ENCODE measurements at regions not wholly inside any gene's neighbourhood (a gene's known extent, or its start where the extent isn't known, plus 50 kb on each side); places are given as distances from the start of the nearest gene placed in this dataset.

DNA sequence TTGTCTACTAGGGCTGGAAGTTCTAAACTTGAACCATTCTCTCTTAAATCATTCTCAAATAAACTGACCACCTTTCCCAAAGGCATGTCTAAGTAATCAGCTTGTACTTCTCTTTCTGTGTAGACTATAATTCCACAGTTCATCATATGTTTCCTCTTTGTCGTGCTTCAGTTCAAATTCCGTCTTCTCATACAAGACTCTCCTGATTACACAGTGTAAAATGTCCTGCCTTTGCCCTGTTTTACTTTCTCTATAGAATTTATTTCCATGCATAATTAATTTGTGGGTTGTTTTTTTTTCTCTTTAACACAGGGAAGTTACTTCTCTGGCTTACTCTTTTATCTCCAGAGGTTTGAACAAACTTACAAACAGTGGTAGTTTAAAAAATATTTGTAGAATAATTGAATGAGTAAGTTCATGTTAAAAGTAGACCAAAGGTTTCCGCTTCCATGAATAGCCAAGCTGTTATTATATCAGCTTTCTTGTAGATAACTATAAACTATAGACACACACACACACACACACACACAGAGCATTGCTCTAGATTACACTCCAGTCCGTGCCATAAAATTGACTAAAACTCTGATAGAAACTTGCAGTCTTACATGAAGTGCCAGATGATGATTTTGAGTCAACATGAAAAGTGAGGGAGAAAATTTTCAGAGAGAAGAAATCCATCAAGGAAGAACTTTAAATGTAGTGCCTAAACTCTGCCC is 119.0 kb downstream of the SUCNR1 start:
- no peak for DNase-seq (ENCODE audit: low read depth, low spot score)

DNA sequence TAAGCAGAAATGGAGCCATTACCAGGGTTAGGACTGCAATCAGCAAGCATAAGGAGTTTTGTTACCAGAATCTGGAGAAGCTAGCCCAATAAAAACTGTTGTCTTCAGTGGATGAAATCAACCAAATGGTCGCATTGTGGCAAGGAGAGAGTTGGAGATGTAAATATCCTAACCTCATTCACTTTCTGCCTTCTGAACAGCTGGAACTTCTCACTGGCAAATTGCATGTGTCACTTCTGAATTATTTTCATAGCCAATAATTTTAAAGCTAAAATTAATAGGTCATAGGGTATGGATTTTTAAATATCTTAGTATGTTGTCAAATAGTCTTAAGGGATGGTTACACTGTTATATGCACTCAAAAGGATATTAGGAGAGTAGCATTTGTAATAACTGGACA is 121.6 kb downstream of the SUCNR1 start:
- DNase-seq (ENCODE audit: low read depth, low spot score) = no peak

DNA sequence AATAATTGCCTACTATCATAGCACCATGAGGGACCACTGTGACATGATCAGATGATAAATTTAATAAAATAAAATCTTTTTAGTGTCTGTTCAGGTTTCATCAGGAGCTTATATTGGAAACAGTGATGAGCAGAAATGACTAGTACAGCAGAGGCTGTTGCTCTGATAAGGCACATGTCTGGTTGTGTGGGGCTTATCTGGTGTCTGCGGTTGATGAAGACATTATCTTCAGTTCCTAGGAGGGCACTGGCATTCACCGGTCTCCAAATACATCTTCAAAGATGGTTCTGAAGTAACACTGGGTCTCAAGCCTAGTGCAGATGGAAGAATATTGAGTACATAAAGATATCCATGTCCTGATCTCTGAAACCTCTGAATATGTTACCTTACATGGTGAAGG is 125.3 kb downstream of the SUCNR1 start:
- no peak for DNase-seq (ENCODE audit: low read depth, low spot score)

DNA sequence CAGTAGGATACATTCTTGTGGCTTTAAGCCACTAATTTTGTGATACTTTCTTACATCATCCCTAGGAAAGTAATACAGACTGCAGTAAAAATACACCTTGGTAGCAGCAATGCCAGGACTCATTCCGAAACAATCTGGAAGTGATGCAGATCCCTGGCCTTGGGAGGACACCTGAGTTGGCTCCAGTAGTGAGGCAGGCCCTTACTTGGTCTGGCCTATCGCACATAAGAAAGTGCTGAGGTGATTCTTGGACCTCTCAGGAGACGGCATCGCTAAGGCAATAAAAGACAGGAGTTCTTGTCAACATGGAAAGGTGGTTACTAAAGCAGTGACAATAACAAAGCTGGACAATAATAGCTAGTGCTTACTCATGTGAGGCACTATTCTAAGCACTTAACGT is 126.5 kb downstream of the SUCNR1 start:
- no peak for DNase-seq (ENCODE audit: low read depth, low spot score)

DNA sequence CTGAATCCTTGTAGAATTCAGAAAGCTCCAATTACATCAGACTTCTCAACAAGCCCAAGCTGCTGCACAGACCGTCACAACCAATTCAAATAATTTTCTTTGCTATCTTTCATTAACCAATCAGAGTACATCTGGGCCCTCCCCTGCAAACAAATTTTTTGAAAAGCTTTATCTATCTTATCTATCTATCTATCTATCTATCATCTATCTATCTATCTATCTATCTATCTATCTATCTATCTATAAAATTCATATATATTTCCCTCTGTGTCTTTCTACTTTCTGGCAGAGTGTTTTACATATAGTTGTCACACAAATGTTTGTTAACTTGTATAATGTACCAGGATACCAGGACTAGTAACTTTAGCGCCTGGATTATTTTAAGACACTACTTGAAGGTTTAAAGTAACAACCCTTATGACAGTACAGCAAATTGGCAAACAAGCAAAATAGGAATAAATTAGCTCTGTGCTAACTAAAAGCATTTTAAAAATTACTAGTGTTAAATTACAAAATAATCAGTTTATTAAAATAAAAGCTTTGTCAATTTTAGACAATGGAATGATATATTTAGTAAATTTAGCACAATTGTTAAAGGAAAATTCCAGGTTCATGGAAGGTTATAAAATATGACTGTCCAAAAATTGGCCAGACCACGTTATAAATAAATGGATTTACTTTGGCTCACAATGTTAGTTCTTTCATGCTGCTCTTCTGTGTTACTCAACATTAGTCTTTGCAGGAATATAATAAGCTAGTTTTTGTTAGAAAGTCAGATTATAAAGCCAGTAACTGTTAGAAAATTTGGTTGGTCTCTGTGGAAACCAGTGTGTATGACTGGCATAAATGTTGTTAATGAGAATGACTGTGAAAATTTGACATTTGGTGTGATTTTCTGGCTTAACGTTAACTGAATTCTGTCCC is 138.6 kb downstream of the SUCNR1 start:
- no peak for DNase-seq (ENCODE audit: low read depth, low spot score)

DNA sequence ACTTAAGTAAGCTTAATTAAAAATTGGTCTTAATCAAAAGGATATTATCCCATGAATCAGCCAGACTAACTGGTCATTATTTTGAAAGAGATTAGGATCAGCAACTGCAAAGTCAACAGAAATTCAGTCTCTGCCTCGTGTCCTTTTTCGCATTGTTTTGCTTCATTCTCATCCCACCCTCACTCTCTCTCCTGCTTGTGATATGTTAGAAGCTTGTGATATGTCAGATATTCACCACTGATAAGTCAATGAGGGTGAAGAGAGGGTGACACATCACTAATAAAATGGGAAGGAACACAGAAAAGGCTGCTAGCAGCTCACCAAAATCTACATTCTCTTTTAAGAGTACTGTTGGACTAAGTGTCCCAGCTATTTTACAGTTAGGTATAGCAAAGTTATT is 146.1 kb downstream of the SUCNR1 start:
- no peak for DNase-seq (ENCODE audit: low read depth, low spot score)

DNA sequence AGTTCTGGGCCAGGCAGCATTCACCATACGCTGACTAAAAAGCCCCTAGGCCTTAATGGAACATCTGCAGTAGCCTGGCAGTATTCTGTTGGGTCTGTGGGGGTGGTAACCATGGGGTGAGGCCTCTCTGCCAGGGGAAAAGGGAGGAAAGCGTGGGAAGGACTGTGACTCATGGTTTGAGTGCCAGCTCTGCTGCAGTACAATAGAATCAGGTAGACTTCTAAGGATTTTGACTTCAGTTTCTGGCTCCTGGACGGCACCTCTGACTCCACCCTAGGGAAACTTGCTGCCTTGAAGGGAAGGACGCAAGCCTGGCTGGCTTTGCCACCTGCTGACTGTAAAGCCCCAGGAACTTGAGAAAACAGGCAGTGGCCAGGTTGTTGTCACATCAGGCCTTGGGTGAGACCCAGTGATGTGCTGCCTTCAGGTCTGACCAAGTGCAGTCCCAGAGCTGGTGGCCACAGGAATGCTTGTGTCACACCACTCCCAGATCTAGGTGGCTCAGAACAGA is 148.6 kb downstream of the SUCNR1 start:
- peak; percentile 6 for DNase-seq (ENCODE audit: low read depth, low spot score)

DNA sequence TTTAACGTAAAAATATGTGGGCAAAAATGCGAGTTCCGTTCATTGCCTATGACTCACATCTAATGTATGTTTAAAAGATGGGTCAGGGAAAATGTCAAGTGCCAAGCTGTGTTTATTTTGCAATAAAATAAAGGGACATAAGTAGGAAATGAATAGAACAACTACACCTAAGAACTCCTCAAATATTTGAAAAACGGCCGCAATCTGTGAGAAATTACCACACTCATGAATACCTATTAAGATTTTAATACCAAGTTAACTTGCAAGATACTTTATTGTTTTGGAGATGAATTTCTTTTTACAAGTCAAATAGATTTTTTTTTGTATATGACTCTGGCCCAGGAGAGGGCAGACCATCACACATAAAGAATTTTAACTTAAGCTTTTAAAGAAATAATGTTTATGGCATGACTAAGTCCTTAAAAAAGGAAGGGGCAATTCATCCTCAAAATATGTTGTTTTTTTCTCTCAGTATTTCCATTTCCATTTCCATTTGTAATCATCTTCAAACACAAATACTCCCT is 152.7 kb downstream of the SUCNR1 start:
- DNase-seq (ENCODE audit: low read depth, low spot score) = peak; percentile 17

DNA sequence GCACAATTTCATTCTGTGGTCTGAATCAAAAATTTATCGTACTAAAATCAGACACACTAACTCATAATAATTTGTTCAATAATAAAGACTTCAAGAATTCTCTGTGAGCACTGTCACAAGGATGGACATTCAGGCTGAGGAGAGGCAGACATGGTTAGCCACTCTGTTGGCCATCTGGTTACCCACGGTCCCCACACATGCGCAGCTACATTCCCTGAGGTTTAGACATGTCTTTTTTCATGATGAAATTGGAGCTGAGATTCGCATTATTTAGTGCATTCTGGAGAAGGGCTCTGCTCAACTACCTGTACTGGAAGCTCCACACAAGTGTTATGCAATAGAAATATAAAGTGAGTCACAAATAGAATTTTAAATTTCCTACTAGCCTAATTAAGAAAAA is 156.9 kb downstream of the SUCNR1 start:
- DNase-seq (ENCODE audit: low read depth, low spot score) = no peak

DNA sequence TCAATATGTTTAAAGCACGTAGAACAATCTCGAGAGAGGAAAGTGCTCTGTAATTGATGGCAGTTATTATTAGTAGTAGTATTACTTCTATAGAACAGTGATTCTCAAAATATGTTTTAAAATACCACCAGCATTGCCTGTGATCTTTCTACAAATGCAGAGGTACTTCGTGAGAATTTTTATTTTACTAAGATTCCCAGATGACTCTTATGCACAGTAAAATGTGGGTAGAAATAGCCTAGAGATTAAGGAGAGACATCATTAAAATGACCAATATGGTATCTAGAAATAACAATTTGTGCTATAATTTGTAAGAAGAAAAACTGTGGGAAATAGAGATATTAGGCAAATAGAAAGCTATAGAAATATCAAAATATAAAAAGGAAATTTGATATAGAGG is 157.9 kb downstream of the SUCNR1 start:
- no peak for DNase-seq (ENCODE audit: low read depth, low spot score)

DNA sequence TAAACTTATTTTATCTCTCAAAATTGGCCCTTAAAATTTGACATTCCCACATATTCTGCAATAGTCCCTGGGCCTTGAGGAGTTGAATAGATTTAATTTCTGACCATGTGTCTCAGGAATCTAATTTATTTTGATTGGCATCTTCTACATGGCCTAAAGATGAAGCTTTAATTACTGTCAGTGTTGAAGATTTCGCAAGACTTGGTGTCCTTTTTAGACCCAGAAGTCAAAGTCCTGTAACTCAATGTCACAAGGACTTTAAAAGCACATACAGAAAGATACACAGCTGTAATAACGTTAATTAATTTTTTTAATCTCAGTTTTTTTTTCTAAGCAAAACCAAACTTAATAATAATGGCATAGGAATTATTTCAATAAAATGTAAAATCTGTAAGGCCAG is 163.9 kb downstream of the SUCNR1 start:
- no peak for DNase-seq (ENCODE audit: low read depth, low spot score)

DNA sequence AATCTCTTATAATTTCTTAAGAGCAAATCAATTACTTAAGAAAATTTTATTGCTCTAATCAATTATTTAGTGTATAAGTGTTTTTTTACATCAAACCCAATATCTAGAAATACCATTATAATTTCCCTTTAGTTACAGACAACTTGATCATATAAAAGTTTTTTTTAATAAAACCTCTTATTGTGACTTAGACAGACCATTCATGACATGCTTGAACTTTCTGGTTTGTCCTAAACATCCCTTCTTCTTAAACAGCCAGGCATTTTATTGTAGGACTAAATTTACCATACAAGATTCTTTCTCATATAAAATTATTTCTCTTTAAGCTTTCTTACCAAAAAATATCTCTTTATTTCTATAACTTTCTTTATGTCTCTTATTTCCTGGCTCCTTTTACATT is 164.5 kb downstream of the SUCNR1 start:
- no peak for DNase-seq (ENCODE audit: low read depth, low spot score)

DNA sequence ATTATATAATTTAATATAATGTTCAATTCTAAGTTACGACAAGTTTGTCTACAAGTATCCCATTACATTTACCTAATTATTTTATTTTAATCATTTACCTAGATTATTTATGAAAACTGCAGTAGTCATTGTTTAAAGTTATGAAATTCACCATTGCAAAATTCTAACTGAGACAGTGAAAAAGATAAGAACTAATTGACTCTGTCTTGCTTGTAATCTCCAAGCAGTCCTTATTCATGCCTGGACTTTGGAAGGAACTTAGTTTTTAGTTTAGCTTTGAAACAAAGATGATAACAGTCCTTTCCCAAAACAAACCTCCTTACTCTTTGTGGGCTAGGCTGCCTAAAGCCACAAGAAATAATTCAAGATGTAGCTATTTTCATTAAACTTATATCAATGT is 165.0 kb downstream of the SUCNR1 start:
- DNase-seq (ENCODE audit: low read depth, low spot score) = no peak

DNA sequence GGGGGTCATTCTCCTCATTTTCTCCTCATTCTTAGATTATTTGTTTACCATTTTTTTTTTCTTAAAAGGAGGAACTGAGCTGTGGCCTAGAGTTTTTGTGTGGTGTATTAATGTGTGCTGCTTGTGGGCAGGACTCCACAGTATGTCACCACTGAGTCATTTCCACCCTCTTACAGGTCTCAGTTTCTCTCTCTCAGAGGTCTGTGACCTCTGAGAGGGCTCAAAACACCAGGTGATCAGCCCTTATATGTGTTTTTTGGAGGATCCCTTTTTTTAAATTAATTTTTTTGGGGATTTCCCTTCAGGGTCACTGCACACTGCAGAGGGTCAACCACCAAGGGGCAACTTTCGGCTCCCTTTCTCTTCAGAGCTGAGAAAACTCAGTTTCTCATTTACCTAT is 166.4 kb downstream of the SUCNR1 start:
- no peak for DNase-seq (ENCODE audit: low read depth, low spot score)

DNA sequence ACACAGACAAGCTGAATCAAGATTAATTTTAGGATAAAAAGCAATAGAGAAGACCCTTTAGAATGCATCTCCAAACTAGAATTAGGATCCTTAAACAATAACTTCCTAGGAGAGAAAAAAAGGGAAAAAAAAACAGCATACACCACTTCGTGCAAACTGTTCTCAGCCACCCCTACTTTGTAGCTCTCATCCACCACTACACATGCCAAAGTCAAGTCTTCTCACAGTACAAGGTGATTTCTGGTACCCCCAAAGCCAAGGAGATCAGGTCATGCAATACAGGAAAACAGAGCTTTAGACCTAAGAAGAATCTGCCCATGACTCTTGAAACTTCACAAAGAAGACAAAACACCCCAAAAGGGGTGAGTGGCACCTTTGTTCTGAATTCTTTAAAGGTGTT is 166.9 kb downstream of the SUCNR1 start:
- no peak for DNase-seq (ENCODE audit: low read depth, low spot score)

DNA sequence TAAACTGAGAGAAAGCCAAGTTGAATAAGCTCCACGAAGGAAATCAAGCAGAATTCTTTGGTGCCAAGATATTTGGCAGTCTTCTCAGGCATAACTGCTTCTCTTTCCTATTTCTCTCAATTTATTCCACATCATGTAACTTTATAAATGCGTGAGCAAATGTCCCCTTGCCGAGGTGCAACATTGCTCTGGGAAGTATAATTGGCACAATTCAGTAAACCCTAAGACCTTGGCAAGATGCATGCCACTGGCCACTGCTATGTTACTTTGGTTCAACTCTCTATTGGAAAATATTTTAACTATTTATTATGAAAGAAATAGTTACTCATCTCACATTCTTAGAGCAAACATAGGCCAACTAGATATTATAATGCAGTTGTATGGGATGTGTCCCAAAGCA is 170.2 kb downstream of the SUCNR1 start:
- DNase-seq (ENCODE audit: low read depth, low spot score) = no peak

DNA sequence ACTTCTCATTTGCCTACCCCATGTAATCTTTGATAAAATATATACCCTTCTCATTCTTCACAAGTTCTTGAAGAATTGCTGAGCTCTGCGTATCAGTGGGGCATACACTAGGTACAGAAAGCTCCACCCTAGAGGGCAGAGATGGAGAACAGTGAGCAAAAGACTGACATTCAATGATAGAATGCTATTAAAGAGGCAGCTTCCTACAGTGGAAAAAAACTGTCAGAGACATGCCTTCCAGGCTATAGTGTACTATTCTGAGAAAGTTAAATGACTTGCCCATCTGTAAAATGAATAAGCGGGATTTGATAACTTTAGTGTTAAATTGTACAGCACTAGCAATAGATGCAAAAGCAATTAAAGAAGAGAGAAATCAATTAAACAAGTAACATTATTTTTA is 172.8 kb downstream of the SUCNR1 start:
- DNase-seq (ENCODE audit: low read depth, low spot score) = no peak

DNA sequence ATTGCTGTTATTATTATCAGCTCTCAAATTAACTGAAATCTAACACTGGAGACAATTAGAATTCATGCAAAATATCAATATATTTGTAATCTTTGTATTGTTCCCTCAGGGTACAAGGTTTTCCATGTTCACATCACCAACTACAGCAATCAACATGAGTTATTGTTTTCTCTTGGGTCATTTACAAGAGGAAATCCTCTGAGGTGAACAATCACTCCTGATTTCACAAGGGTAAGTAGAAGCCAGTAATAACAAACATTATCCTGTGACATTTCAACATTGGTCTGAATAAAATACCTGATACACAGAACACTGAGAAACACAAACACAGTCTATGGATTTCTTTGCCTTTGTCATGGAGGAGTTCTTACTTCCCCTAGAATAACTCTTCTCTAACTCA is 174.0 kb downstream of the SUCNR1 start:
- peak; percentile 7 for DNase-seq (ENCODE audit: low read depth, low spot score)

DNA sequence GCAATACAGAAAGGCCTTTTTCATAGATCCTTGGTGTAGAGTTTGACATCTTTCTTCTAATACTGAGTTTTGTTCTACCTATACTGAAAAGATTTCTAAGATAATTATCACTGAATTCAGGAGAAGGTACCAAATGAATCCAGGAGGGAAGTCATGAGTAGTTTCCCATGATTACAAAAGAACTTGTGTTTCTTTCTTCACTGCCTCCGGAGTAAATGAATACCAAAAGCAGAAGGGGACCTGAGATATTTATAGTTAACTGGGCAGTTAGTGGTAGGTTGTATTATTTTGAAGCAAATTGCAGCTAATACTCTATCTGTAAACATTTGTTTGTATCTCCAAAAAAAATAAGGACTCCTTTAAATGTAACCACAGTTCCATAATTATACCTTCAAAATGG is 175.4 kb downstream of the SUCNR1 start:
- DNase-seq (ENCODE audit: low read depth, low spot score) = no peak

DNA sequence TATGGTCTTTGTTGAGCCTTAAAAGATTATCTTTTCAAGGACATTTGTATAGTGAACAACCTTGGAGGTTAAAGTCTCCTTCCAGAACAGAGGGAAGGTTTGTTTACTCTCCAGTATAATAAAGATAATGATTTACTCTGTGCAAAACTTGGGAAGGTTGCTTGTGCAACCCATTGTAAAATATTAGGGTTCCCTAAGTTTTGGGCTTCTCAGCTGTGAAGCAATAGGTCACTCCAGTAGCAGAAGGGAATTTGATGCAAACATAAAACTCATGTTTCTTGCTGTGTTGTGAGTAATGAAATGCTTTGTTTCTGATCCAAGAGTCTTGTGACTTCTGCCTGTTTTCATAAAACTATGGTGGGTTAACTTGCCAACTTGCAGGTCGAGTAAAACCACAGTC is 177.5 kb downstream of the SUCNR1 start:
- no peak for DNase-seq (ENCODE audit: low read depth, low spot score)

DNA sequence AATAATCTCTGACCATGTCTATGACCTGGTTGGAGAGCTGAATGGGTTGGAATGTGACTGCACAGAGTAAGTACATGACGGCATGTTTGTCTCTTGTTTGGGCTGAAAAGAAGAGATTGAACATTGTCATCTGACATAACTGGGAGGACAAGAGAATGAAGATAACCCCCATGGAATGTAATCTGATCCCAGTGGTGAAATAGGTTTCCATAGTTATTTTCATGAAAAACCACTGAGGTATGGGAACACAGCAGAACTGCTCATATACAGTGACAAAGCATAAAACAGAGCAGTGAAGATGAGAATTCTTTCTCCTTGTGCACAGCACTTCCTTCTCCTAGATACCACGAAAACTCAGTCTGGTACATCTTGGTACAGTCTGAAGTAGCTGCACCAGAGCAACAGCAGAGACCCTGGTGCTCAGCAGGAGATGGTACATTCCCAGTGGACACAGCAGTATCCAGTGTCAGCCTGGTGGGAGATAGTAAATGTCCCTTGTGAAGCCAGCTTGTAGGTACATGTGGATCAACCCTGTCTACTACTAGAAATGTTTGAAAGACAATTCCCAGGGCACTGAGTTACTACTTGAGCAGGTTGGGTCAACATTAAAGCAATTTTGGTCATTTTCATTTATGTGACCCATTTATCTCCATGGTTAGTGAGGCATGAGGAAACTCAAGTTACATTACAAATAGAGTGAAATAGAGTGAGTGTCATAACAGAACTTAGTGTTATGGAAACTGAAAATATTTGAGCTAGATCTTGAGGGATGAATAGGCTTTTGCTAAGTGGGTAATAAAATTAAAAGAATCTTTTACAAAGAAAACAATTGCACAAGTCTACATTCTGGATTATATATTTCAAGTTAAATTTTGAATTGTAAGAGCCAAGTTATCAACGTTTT is 178.3 kb downstream of the SUCNR1 start:
- no peak for DNase-seq (ENCODE audit: low read depth, low spot score)

DNA sequence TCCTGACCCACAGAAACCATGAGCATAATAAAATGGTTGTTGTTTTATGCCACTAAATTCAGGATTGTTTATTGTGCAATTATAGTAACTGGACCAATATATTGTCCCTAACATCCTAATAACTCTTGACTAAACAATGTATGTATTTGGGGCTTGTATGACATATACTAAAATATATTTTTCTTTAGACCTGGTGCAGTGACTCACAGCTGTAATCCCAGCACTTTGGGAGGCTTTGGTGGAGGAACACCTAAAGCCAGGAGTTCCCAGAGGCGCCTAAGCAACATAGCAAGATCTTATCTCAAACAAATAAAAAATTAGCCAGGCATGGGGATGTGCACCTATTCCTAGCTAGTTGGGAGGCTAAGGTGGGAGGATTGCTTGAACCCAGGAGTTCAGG is 180.4 kb downstream of the SUCNR1 start:
- DNase-seq (ENCODE audit: low read depth, low spot score) = no peak
